ENCODE measurements at regions not wholly inside any gene's neighbourhood (a gene's known extent, or its start where the extent isn't known, plus 50 kb on each side); places are given as distances from the start of the nearest gene placed in this dataset.

DNA sequence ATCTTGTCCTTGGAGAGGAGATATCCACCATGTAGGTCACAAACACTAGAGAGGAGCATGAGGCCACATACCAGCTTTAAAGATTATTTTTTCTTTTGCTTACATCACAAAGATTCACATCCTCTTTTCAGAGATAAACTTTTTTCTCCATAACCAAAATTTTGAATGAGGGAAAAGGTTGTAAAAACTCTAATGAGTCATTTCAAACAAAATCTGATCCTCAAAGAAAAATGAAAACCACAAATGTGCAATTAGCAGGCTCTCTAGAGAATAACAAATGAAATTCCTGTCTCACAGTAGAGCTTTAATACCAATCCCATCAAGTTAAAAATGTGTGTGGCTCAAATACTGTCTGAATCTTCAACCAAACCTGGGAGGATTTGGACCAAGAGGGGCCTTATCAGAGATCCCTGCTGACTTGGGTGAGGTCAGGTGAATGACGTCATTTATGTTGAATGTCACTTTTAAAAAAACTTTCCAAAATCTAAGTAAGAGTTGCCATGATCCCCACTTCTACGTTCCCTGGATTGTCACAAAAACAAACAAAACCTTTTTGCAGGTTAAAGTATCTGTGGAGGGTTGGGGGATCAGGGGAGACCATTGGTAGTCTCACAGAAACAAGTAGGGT is 261.5 kb upstream of the NPSR1 start:
- TF ChIP-seq, protein P1, sequence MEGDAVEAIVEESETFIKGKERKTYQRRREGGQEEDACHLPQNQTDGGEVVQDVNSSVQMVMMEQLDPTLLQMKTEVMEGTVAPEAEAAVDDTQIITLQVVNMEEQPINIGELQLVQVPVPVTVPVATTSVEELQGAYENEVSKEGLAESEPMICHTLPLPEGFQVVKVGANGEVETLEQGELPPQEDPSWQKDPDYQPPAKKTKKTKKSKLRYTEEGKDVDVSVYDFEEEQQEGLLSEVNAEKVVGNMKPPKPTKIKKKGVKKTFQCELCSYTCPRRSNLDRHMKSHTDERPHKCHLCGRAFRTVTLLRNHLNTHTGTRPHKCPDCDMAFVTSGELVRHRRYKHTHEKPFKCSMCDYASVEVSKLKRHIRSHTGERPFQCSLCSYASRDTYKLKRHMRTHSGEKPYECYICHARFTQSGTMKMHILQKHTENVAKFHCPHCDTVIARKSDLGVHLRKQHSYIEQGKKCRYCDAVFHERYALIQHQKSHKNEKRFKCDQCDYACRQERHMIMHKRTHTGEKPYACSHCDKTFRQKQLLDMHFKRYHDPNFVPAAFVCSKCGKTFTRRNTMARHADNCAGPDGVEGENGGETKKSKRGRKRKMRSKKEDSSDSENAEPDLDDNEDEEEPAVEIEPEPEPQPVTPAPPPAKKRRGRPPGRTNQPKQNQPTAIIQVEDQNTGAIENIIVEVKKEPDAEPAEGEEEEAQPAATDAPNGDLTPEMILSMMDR (IDR thresholded peaks at IDR 0.05; ENCODE audit: insufficient read depth, low read length) = no peak
- TF ChIP-seq, protein P2, sequence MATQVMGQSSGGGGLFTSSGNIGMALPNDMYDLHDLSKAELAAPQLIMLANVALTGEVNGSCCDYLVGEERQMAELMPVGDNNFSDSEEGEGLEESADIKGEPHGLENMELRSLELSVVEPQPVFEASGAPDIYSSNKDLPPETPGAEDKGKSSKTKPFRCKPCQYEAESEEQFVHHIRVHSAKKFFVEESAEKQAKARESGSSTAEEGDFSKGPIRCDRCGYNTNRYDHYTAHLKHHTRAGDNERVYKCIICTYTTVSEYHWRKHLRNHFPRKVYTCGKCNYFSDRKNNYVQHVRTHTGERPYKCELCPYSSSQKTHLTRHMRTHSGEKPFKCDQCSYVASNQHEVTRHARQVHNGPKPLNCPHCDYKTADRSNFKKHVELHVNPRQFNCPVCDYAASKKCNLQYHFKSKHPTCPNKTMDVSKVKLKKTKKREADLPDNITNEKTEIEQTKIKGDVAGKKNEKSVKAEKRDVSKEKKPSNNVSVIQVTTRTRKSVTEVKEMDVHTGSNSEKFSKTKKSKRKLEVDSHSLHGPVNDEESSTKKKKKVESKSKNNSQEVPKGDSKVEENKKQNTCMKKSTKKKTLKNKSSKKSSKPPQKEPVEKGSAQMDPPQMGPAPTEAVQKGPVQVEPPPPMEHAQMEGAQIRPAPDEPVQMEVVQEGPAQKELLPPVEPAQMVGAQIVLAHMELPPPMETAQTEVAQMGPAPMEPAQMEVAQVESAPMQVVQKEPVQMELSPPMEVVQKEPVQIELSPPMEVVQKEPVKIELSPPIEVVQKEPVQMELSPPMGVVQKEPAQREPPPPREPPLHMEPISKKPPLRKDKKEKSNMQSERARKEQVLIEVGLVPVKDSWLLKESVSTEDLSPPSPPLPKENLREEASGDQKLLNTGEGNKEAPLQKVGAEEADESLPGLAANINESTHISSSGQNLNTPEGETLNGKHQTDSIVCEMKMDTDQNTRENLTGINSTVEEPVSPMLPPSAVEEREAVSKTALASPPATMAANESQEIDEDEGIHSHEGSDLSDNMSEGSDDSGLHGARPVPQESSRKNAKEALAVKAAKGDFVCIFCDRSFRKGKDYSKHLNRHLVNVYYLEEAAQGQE (IDR thresholded peaks at IDR 0.05; ENCODE audit: insufficient replicate concordance, low read depth) = no peak
- no peak for TF ChIP-seq POLR2AphosphoS5 (IDR thresholded peaks at IDR 0.05; ENCODE audit: low read depth)

Data from HL-60 (cell line).